LNCAP (cell line): ENCODE measurements at regions not wholly inside any gene's neighbourhood (a gene's known extent, or its start where the extent isn't known, plus 50 kb on each side); places are given as distances from the start of the nearest gene placed in this dataset.

Experiments
- CTCF ChIP-seq: fragments of 450-650 bp; IDR thresholded peaks from 2 replicates; pipeline ENCODE4 v1.5.1; 2017; ENCODE audit warnings: mild to moderate bottlenecking

GRCh38 chr21:22955559-22955958 is 1957.3 kb downstream of the NCAM2 start:
- no peak for TF ChIP-seq CTCF

GRCh38 chr21:22961258-22961657 is 1963.0 kb downstream of the NCAM2 start:
- TF ChIP-seq CTCF = no peak

- TF ChIP-seq CTCF = no peak
Observed at GRCh38 chr21:22965455-22966135, 1967.4 kb downstream of the NCAM2 start.

- TF ChIP-seq CTCF = no peak
Observed at GRCh38 chr21:22981819-22982218, 1983.6 kb downstream of the NCAM2 start.

GRCh38 chr21:22993144-22993543 is 1994.9 kb downstream of the NCAM2 start:
- no peak for TF ChIP-seq CTCF

GRCh38 chr21:22993822-22994574 is 1995.8 kb downstream of the NCAM2 start:
- TF ChIP-seq CTCF = no peak

GRCh38 chr21:23003951-23004350 is 2005.7 kb downstream of the NCAM2 start:
- no peak for TF ChIP-seq CTCF
